PC-3 (cell line): ENCODE measurements at regions not wholly inside any gene's neighbourhood (a gene's known extent, or its start where the extent isn't known, plus 50 kb on each side); places are given as distances from the start of the nearest gene placed in this dataset.

Experiments used
- CTCF ChIP-seq: fragments of 300-600 bp; sonication (generic); conservative IDR thresholded peaks from 2 replicates; pipeline ENCODE4 v1.5.1; 2017; ENCODE audit warnings: antibody characterized with exemption, low read depth, mild to moderate bottlenecking, low read length
- EZH2 ChIP-seq: fragments of 300-600 bp; sonication (generic); IDR thresholded peaks from one replicate; pipeline ENCODE4 v1.6.1; 2017; ENCODE audit warnings: antibody characterized with exemption, mild to moderate bottlenecking, low read length; ENCODE audit not compliant: unreplicated experiment

- TF ChIP-seq CTCF (no peak), EZH2 (no peak)
Measured at GRCh38 chr1:101162300-101162699, 74.5 kb upstream of the S1PR1 start.
